WTC11 (cell line): ENCODE measurements at regions not wholly inside any gene's neighbourhood (a gene's known extent, or its start where the extent isn't known, plus 50 kb on each side); places are given as distances from the start of the nearest gene placed in this dataset.
A peak's percentile ranks its signal among the peaks of the same experiment; 100 is the strongest.

Experiments used
- ATAC-seq: fragments of 200-7000 bp; cut with Tn5 transposase; 2 replicates; pipeline ENCODE4 v1.10.0; 2021; ENCODE audit warnings: mild to moderate bottlenecking, moderate library complexity
- CTCF ChIA-PET: fragments of 300-600 bp; sonication (Branson Sonifier 250); formaldehyde crosslinking; loops from one replicate; lab custom pipeline; 2021; ENCODE audit warnings: antibody characterized with exemption; lab: Charles Lee
- POLR2A ChIA-PET: fragments of 350-600 bp; sonication (Branson Sonifier 250); formaldehyde crosslinking; loops from one replicate; lab custom pipeline; 2021; ENCODE audit warnings: antibody characterized with exemption; lab: Charles Lee
- DNase-seq: peaks from one replicate; pipeline ENCODE4 v3.0.0; 2021; ENCODE audit warnings: low spot score
- H3K27ac Mint-ChIP-seq: 2 replicates; pipeline ENCODE4 v1.8.0; 2021; ENCODE audit warnings: mixed read lengths
- H3K27me3 Mint-ChIP-seq: 2 replicates; pipeline ENCODE4 v1.8.0; 2021; ENCODE audit warnings: low read depth, mild to moderate bottlenecking, moderate library complexity, mixed read lengths
- H3K36me3 Mint-ChIP-seq: 2 replicates; pipeline ENCODE4 v1.8.0; 2021; ENCODE audit warnings: mixed read lengths
- H3K4me1 Mint-ChIP-seq: 2 replicates; pipeline ENCODE4 v1.8.0; 2022; ENCODE audit warnings: mixed read lengths
- H3K4me3 Mint-ChIP-seq: 2 replicates; pipeline ENCODE4 v1.8.0; 2021; ENCODE audit warnings: mild to moderate bottlenecking, moderate library complexity, mixed read lengths
- H3K9me3 Mint-ChIP-seq: 2 replicates; pipeline ENCODE4 v1.8.0; 2021; ENCODE audit warnings: mixed read lengths
- AR ChIP-seq: fragments of 250-450 bp; sonication (Bioruptor Pico); IDR thresholded peaks from 2 replicates; pipeline ENCODE4 v1.9.0; 2021; ENCODE audit warnings: mild to moderate bottlenecking
- CREM ChIP-seq: sonication (generic); formaldehyde crosslinking; IDR thresholded peaks from 2 replicates; pipeline ENCODE4 v1.8.1; 2022; ENCODE audit warnings: mild to moderate bottlenecking, missing genetic modification reagents, moderate library complexity
- E2F5 ChIP-seq: sonication (generic); formaldehyde crosslinking; IDR thresholded peaks from 2 replicates; pipeline ENCODE4 v1.8.1; 2022; ENCODE audit warnings: mild to moderate bottlenecking, moderate library complexity, missing genetic modification reagents
- ESRRA ChIP-seq: sonication (generic); formaldehyde crosslinking; IDR thresholded peaks from 2 replicates; pipeline ENCODE4 v1.8.1; 2022; ENCODE audit warnings: mild to moderate bottlenecking, missing genetic modification reagents, borderline replicate concordance
- FOXJ3 ChIP-seq: sonication (generic); formaldehyde crosslinking; IDR thresholded peaks from 2 replicates; pipeline ENCODE4 v1.9.0; 2021; ENCODE audit warnings: missing genetic modification reagents, mild to moderate bottlenecking, borderline replicate concordance
- HMGA2 ChIP-seq: fragments of 250-450 bp; sonication (Bioruptor Pico); IDR thresholded peaks from 2 replicates; pipeline ENCODE4 v1.4.0; 2021; ENCODE audit warnings: mild to moderate bottlenecking, moderate library complexity
- JUN ChIP-seq: sonication (generic); formaldehyde crosslinking; IDR thresholded peaks from 2 replicates; pipeline ENCODE4 v1.8.0; 2023; ENCODE audit warnings: mild to moderate bottlenecking, missing genetic modification reagents
- MLX ChIP-seq: sonication (generic); formaldehyde crosslinking; IDR thresholded peaks from 2 replicates; pipeline ENCODE4 v1.8.1; 2023; ENCODE audit warnings: mild to moderate bottlenecking, missing genetic modification reagents, moderate library complexity
- NFE2L1 ChIP-seq: sonication (generic); formaldehyde crosslinking; IDR thresholded peaks from 2 replicates; pipeline ENCODE4 v1.8.1; 2023; ENCODE audit warnings: missing genetic modification reagents
- NR2C2 ChIP-seq: sonication (generic); formaldehyde crosslinking; IDR thresholded peaks from 2 replicates; pipeline ENCODE4 v1.8.0; 2022; ENCODE audit warnings: mild to moderate bottlenecking, missing genetic modification reagents
- PRRX2 ChIP-seq: fragments of 250-450 bp; sonication (Bioruptor Pico); IDR thresholded peaks from 2 replicates; pipeline ENCODE4 v1.8.0; 2021; ENCODE audit warnings: mild to moderate bottlenecking
- RORB ChIP-seq: fragments of 250-450 bp; sonication (Bioruptor Pico); IDR thresholded peaks from 2 replicates; pipeline ENCODE4 v1.9.0; 2021; ENCODE audit warnings: mild to moderate bottlenecking
- SP1 ChIP-seq: sonication (generic); formaldehyde crosslinking; conservative IDR thresholded peaks from 2 replicates; pipeline ENCODE4 v1.8.1; 2022; ENCODE audit warnings: missing genetic modification reagents
- TEAD4 ChIP-seq: sonication (generic); formaldehyde crosslinking; IDR thresholded peaks from 2 replicates; pipeline ENCODE4 v1.8.0; 2022; ENCODE audit warnings: mild to moderate bottlenecking, missing genetic modification reagents
- ZBTB21 ChIP-seq: sonication (generic); formaldehyde crosslinking; IDR thresholded peaks from 2 replicates; pipeline ENCODE4 v1.8.1; 2023; ENCODE audit warnings: mild to moderate bottlenecking, missing genetic modification reagents, borderline replicate concordance
- ZNF138 ChIP-seq: sonication (generic); formaldehyde crosslinking; conservative IDR thresholded peaks from 2 replicates; pipeline ENCODE4 v1.8.1; 2022; ENCODE audit warnings: mild to moderate bottlenecking, moderate library complexity, missing genetic modification reagents
- ZNF232 ChIP-seq: sonication (generic); formaldehyde crosslinking; IDR thresholded peaks from 2 replicates; pipeline ENCODE4 v1.8.0; 2022; ENCODE audit warnings: mild to moderate bottlenecking, missing genetic modification reagents
- ZNF423 ChIP-seq: fragments of 250-450 bp; sonication (Bioruptor Pico); IDR thresholded peaks from 2 replicates; pipeline ENCODE4 v2.1.2; 2022; ENCODE audit warnings: mild to moderate bottlenecking, moderate library complexity
- ZNF671 ChIP-seq: fragments of 250-450 bp; sonication (Bioruptor Pico); IDR thresholded peaks from 2 replicates; pipeline ENCODE4 v1.8.0; 2021; ENCODE audit warnings: mild to moderate bottlenecking
- TF ChIP-seq, protein P1 (sequence below): sonication (generic); formaldehyde crosslinking; IDR thresholded peaks from 2 replicates; pipeline ENCODE4 v1.8.1; 2022; ENCODE audit warnings: mild to moderate bottlenecking, missing genetic modification reagents, moderate library complexity, borderline replicate concordance
- TF ChIP-seq, protein P2 (sequence below): sonication (generic); formaldehyde crosslinking; IDR thresholded peaks from 2 replicates; pipeline ENCODE4 v1.8.0; 2023; ENCODE audit warnings: mild to moderate bottlenecking, missing genetic modification reagents
- TF ChIP-seq, protein P3 (sequence below): sonication (generic); formaldehyde crosslinking; IDR thresholded peaks from 2 replicates; pipeline ENCODE4 v1.8.0; 2022; ENCODE audit warnings: missing genetic modification reagents

- H3K36me3 Mint-ChIP-seq = no peaks in the 10 kb centered on the region
- DNase-seq (no peak), ATAC-seq (no peak)
- H3K4me3 Mint-ChIP-seq = no peak overlapping the region
- peaks cover 3% of the 10 kb centered on the region; the same call in 1 of the 2 replicates for H3K9me3 Mint-ChIP-seq
- H3K4me1 Mint-ChIP-seq = 0 out of 2 replicates have a peak, but pooled peaks cover 9% of the 10 kb centered on the region
- ChIA-PET CTCF (interaction anchor here (0.9 to 1.7 kb wide), 3 partner anchors 51 to 147 kb away, joined by 3 to 15 read pairs (median 3); no protein-coding TSS in a partner anchor), POLR2A (no interaction called here)
- no peak overlapping the region for H3K27ac Mint-ChIP-seq
- H3K27me3 Mint-ChIP-seq = peaks cover 4% of the 10 kb centered on the region; the same call in 1 of the 2 replicates
- no peak for TF ChIP-seq CREM (CRISPR knock-in tag)
- no peak for TF ChIP-seq JUN
- no peak for TF ChIP-seq ESRRA (CRISPR knock-in tag)
- no peak for TF ChIP-seq ZBTB21 (CRISPR knock-in tag)
- TF ChIP-seq SP1 (CRISPR knock-in tag) = no peak
- TF ChIP-seq PRRX2 (CRISPR knock-in tag) = no peak
- TF ChIP-seq ZNF671 (CRISPR knock-in tag) = no peak
- no peak for TF ChIP-seq NR2C2
- TF ChIP-seq ZNF138 (CRISPR knock-in tag) = no peak
- no peak for TF ChIP-seq RORB (CRISPR knock-in tag)
- no peak for TF ChIP-seq ZNF423 (CRISPR knock-in tag)
- no peak for TF ChIP-seq NFE2L1 (CRISPR knock-in tag)
- no peak for TF ChIP-seq AR (CRISPR knock-in tag)
- TF ChIP-seq HMGA2 (CRISPR knock-in tag) = no peak
Measured at GRCh38 chr9:94161673-94162072, 77.4 kb downstream of the PTPDC1 start.

DNA sequence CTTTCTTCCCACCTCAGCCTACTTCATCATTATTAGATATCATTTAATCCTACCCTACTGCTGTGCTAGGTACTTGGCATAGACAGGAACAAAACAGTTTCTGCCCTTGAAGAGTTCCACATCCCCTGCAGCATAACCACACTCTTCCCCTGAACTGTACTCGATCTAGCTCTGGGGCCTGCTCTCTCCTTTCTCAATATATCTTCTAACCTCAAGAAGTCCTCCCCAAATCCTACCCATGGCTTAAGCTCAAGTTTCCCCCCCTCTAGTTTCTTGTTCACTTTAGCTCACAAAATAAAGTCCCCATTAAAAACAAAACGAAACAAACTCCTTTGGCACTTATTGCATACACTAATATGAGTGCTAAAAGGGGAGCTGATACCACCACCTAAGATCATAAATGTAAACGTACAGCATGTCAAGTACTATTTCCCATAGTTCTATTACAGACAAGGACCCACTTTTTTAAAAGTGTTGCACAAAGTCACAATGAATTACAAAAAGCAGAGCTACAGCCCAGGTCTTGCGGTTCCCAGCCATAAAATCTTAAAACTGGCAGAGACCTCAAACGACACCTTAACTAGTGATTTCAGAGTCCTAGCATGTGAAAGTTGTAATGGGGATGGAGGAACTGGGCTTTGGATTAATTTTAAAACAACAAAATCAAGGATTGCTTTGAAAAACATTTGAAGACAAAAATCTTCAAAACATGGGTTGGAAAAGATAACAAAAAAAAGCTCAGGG lies 80.7 kb downstream of the PTPDC1 start:
- Mint-ChIP-seq H3K27me3 (0 out of 2 replicates have a peak, but pooled peaks cover 4% of the 10 kb centered on the region), H3K36me3 (peaks cover 13% of the 10 kb centered on the region), H3K27ac (peak overlapping the region; percentile 88), H3K9me3 (peaks cover 3% of the 10 kb centered on the region; the same call in 1 of the 2 replicates), H3K4me3 (peak overlapping the region; percentile 59), H3K4me1 (peaks cover 33% of the 10 kb centered on the region)
- ATAC-seq (no peak), DNase-seq (no peak)
- CTCF ChIA-PET = interaction anchor here (2.1 kb wide), 1 partner anchor 48 kb away, joined by 7 read pairs; no protein-coding TSS in a partner anchor
- POLR2A ChIA-PET = no interaction called here
- TF ChIP-seq TEAD4 (CRISPR knock-in tag) (no peak), ZNF232 (CRISPR knock-in tag) (no peak), FOXJ3 (CRISPR knock-in tag) (no peak), NR2C2 (no peak), E2F5 (no peak), RORB (CRISPR knock-in tag) (no peak), MLX (no peak), ZBTB21 (CRISPR knock-in tag) (no peak), ZNF671 (CRISPR knock-in tag) (no peak)
- TF ChIP-seq, protein P1, sequence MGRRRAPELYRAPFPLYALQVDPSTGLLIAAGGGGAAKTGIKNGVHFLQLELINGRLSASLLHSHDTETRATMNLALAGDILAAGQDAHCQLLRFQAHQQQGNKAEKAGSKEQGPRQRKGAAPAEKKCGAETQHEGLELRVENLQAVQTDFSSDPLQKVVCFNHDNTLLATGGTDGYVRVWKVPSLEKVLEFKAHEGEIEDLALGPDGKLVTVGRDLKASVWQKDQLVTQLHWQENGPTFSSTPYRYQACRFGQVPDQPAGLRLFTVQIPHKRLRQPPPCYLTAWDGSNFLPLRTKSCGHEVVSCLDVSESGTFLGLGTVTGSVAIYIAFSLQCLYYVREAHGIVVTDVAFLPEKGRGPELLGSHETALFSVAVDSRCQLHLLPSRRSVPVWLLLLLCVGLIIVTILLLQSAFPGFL = no peak
- TF ChIP-seq, protein P2, sequence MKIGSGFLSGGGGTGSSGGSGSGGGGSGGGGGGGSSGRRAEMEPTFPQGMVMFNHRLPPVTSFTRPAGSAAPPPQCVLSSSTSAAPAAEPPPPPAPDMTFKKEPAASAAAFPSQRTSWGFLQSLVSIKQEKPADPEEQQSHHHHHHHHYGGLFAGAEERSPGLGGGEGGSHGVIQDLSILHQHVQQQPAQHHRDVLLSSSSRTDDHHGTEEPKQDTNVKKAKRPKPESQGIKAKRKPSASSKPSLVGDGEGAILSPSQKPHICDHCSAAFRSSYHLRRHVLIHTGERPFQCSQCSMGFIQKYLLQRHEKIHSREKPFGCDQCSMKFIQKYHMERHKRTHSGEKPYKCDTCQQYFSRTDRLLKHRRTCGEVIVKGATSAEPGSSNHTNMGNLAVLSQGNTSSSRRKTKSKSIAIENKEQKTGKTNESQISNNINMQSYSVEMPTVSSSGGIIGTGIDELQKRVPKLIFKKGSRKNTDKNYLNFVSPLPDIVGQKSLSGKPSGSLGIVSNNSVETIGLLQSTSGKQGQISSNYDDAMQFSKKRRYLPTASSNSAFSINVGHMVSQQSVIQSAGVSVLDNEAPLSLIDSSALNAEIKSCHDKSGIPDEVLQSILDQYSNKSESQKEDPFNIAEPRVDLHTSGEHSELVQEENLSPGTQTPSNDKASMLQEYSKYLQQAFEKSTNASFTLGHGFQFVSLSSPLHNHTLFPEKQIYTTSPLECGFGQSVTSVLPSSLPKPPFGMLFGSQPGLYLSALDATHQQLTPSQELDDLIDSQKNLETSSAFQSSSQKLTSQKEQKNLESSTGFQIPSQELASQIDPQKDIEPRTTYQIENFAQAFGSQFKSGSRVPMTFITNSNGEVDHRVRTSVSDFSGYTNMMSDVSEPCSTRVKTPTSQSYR (CRISPR knock-in tag) = no peak
- TF ChIP-seq, protein P3, sequence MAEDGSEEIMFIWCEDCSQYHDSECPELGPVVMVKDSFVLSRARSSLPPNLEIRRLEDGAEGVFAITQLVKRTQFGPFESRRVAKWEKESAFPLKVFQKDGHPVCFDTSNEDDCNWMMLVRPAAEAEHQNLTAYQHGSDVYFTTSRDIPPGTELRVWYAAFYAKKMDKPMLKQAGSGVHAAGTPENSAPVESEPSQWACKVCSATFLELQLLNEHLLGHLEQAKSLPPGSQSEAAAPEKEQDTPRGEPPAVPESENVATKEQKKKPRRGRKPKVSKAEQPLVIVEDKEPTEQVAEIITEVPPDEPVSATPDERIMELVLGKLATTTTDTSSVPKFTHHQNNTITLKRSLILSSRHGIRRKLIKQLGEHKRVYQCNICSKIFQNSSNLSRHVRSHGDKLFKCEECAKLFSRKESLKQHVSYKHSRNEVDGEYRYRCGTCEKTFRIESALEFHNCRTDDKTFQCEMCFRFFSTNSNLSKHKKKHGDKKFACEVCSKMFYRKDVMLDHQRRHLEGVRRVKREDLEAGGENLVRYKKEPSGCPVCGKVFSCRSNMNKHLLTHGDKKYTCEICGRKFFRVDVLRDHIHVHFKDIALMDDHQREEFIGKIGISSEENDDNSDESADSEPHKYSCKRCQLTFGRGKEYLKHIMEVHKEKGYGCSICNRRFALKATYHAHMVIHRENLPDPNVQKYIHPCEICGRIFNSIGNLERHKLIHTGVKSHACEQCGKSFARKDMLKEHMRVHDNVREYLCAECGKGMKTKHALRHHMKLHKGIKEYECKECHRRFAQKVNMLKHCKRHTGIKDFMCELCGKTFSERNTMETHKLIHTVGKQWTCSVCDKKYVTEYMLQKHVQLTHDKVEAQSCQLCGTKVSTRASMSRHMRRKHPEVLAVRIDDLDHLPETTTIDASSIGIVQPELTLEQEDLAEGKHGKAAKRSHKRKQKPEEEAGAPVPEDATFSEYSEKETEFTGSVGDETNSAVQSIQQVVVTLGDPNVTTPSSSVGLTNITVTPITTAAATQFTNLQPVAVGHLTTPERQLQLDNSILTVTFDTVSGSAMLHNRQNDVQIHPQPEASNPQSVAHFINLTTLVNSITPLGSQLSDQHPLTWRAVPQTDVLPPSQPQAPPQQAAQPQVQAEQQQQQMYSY (CRISPR knock-in tag) = no peak
